Type B pancreatic cell (in vitro differentiated cells): ENCODE measurements at regions not wholly inside any gene's neighbourhood (a gene's known extent, or its start where the extent isn't known, plus 50 kb on each side); places are given as distances from the start of the nearest gene placed in this dataset.
A peak's percentile ranks its signal among the peaks of the same experiment; 100 is the strongest.

ENCODE experiments used
- DNase-seq: peaks from one replicate; pipeline ENCODE4 v3.0.0; 2021; ENCODE audit warnings: mixed read lengths; ENCODE audit not compliant: unreplicated experiment; ENCODE audit errors: extremely low spot score
- H3K27ac Mint-ChIP-seq: 2 replicates; pipeline ENCODE4 v1.8.0; 2021; ENCODE audit warnings: mild to moderate bottlenecking, mixed read lengths
- H3K27me3 Mint-ChIP-seq: 2 replicates; pipeline ENCODE4 v1.8.0; 2021; ENCODE audit warnings: mixed read lengths
- H3K36me3 Mint-ChIP-seq: 2 replicates; pipeline ENCODE4 v1.8.0; 2021; ENCODE audit warnings: mixed read lengths
- H3K4me1 Mint-ChIP-seq: one replicate; pipeline ENCODE4 v1.8.0; 2021; ENCODE audit warnings: mixed read lengths; ENCODE audit not compliant: unreplicated experiment
- H3K4me3 Mint-ChIP-seq: 2 replicates; pipeline ENCODE4 v1.8.0; 2021; ENCODE audit warnings: mild to moderate bottlenecking, mixed read lengths
- H3K9me3 Mint-ChIP-seq: 2 replicates; pipeline ENCODE4 v1.8.0; 2021; ENCODE audit warnings: mixed read lengths
- TF ChIP-seq, protein P1 (sequence below): fragments of 200-600 bp; sonication (generic); conservative IDR thresholded peaks from 2 replicates; pipeline ENCODE4 v1.5.0; 2021; ENCODE audit warnings: antibody characterized with exemption, mild to moderate bottlenecking

DNA sequence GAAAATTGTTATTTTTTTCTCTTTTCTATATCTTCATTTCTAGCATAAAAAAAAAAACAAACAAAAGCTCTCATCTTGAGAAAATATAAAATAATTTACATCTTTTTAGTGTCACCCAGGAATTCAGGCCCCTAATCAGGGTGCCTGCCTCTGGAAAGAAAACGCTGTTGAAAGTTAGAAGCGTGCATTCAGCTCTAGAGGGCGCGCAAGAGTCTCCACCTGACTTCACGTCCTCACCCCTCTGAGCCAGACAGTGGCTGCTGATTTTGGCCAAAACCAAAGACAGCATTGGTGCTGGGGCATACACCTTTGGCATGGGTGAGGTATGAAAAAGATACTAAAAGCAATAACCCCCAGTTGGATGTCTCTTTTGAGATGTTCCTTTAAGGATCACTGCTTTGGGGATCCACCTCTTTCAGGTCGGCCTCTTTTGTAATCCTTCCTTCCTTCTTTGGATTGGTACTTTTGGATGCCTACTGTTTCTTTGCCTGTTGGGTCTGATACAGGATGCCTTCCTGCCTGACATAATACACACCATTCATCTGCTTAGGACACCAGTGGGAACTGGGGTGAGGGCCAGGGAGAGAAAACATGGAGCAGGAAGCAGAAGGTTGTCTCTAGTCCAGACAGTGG, 77.6 kb upstream of the CHRM3 start:
- Mint-ChIP-seq H3K4me3 (no peak overlapping the region), H3K27me3 (peaks cover 9% of the 10 kb centered on the region), H3K4me1 (no peaks in the 10 kb centered on the region), H3K27ac (no peak overlapping the region), H3K9me3 (no peaks in the 10 kb centered on the region), H3K36me3 (no peaks in the 10 kb centered on the region)
- DNase-seq: no peak
- TF ChIP-seq, protein P1, sequence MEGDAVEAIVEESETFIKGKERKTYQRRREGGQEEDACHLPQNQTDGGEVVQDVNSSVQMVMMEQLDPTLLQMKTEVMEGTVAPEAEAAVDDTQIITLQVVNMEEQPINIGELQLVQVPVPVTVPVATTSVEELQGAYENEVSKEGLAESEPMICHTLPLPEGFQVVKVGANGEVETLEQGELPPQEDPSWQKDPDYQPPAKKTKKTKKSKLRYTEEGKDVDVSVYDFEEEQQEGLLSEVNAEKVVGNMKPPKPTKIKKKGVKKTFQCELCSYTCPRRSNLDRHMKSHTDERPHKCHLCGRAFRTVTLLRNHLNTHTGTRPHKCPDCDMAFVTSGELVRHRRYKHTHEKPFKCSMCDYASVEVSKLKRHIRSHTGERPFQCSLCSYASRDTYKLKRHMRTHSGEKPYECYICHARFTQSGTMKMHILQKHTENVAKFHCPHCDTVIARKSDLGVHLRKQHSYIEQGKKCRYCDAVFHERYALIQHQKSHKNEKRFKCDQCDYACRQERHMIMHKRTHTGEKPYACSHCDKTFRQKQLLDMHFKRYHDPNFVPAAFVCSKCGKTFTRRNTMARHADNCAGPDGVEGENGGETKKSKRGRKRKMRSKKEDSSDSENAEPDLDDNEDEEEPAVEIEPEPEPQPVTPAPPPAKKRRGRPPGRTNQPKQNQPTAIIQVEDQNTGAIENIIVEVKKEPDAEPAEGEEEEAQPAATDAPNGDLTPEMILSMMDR: peak; percentile 75

- Mint-ChIP-seq H3K36me3 (no peaks in the 10 kb centered on the region), H3K4me1 (no peaks in the 10 kb centered on the region), H3K27me3 (peaks cover 9% of the 10 kb centered on the region), H3K27ac (no peak overlapping the region), H3K4me3 (no peak overlapping the region), H3K9me3 (no peaks in the 10 kb centered on the region)
- DNase-seq: no peak
- TF ChIP-seq, protein P1: no peak
Measured at GRCh38 chr1:239307886-239308285, 78.5 kb upstream of the CHRM3 start.

DNA sequence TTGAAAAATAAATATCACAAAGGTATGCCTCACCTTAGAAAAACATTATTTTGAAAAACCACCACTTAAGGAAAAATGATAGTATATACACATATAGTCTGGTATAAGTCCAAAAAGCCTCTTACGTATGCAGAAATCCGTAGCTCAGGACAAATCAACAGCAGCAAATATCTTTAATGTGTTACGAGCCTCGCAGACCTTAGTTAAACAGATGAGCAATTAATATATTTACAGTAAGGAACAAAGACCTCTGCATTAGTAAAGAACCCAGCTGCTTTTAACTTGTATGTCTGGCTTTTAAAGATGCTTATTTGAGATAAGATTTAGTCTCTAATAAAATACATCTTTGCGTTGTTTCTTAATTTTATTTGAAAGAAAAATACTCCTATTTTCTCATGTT, 79.9 kb upstream of the CHRM3 start:
- Mint-ChIP-seq H3K9me3 (no peaks in the 10 kb centered on the region), H3K4me1 (no peaks in the 10 kb centered on the region), H3K27me3 (peaks cover 6% of the 10 kb centered on the region), H3K27ac (no peak overlapping the region), H3K4me3 (no peak overlapping the region), H3K36me3 (no peaks in the 10 kb centered on the region)
- no peak for DNase-seq
- TF ChIP-seq, protein P1: no peak

GRCh38 chr1:239303289-239303688, 83.1 kb upstream of the CHRM3 start:
- no peaks in the 10 kb centered on the region for H3K36me3 Mint-ChIP-seq
- H3K9me3 Mint-ChIP-seq: no peaks in the 10 kb centered on the region
- DNase-seq: no peak
- peaks cover 3% of the 10 kb centered on the region for H3K27me3 Mint-ChIP-seq
- H3K4me1 Mint-ChIP-seq: no peaks in the 10 kb centered on the region
- H3K27ac Mint-ChIP-seq: no peak overlapping the region
- no peak overlapping the region for H3K4me3 Mint-ChIP-seq
- TF ChIP-seq, protein P1: no peak

- Mint-ChIP-seq H3K4me3 (no peak overlapping the region), H3K27me3 (peaks cover 3% of the 10 kb centered on the region), H3K9me3 (no peaks in the 10 kb centered on the region), H3K27ac (no peak overlapping the region), H3K36me3 (no peaks in the 10 kb centered on the region), H3K4me1 (no peaks in the 10 kb centered on the region)
- no peak for DNase-seq
- TF ChIP-seq, protein P1: no peak
Measured at GRCh38 chr1:239302696-239303095, 83.7 kb upstream of the CHRM3 start.

DNA sequence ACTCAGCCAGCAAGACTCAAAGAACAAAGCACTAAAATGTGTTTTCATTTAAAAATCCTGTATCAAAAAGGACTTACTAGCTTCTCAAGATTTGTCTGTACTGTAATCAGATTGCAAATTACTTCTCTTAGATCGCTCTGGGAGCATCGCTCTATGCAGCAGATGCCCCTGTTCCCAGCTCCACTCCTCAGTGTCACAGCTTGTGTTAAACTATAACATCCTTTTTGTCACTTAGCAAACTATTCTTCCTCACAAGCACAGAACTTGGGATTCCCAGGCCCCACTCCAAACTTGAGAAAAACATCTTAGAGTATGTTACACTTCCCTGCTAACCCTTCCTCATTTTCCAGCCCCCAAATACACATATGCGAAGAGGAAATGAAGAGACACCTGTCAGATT, 85.1 kb upstream of the CHRM3 start:
- H3K36me3 Mint-ChIP-seq: no peaks in the 10 kb centered on the region
- TF ChIP-seq, protein P1: no peak

More for the DNA sequence above, 85.1 kb upstream of the CHRM3 start:
- H3K4me1 Mint-ChIP-seq: no peaks in the 10 kb centered on the region
- H3K4me3 Mint-ChIP-seq: no peak overlapping the region
- H3K27ac Mint-ChIP-seq: no peak overlapping the region
- peaks cover 3% of the 10 kb centered on the region for H3K27me3 Mint-ChIP-seq
- no peak for DNase-seq
- no peaks in the 10 kb centered on the region for H3K9me3 Mint-ChIP-seq
